Ovary (tissue), 7 donors: ENCODE measurements at regions not wholly inside any gene's neighbourhood (a gene's known extent, or its start where the extent isn't known, plus 50 kb on each side); places are given as distances from the start of the nearest gene placed in this dataset.
A peak's percentile ranks its signal among the peaks of the same experiment; 100 is the strongest.

Experiments used
- DNase-seq, 5 donors: peaks; one replicate each; pipeline ENCODE4 v3.0.0-alpha.2; 2019 to 2020
- H3K27ac ChIP-seq, 2 donors: fragments of 200-600 bp; one replicate each; pipeline versions ENCODE4 v1.5.1 to v1.8.0; 2019 to 2022
- H3K27me3 ChIP-seq: fragments of 200-600 bp; one replicate; pipeline ENCODE4 v1.8.0; 2022
- H3K36me3 ChIP-seq: fragments of 200-600 bp; sonication (generic); one replicate; pipeline ENCODE4 v1.5.1; 2019
- H3K4me1 ChIP-seq: one replicate; pipeline ENCODE4 v1.8.1; 2013; ENCODE audit warnings: mild to moderate bottlenecking, moderate library complexity; ENCODE audit not compliant: insufficient read depth
- H3K4me3 ChIP-seq: fragments of 200-600 bp; sonication (generic); one replicate; pipeline ENCODE4 v1.5.1; 2017
- H3K9me3 ChIP-seq, 2 donors: fragments of 200-600 bp in 1 of 2; sonication (generic) in 1 of 2; one replicate each; pipeline versions ENCODE4 v1.5.1 to v1.8.1; 2013 to 2019; ENCODE audit warnings: mild to moderate bottlenecking in 1 of 2, moderate library complexity in 1 of 2
- EP300 ChIP-seq: sonication (generic); formaldehyde crosslinking; IDR thresholded peaks from one replicate; pipeline ENCODE4 v1.6.1; 2017; ENCODE audit warnings: antibody characterized with exemption
- POLR2A ChIP-seq: fragments of 450-650 bp; IDR thresholded peaks from one replicate; pipeline ENCODE4 v1.6.1; 2017; ENCODE audit warnings: antibody characterized with exemption, mild to moderate bottlenecking, moderate library complexity
- WGBS, 3 donors: extraction: QIAGEN DNeasy Blood & Tissue Kit in 1 of 3; methylation state at CpG; one replicate each; pipeline versions ENCODE4 v1.1.5 to v1.1.7; 2013 to 2017; 5-methylcytosine and 5-hydroxymethylcytosine counted together
- intact Hi-C, 4 donors: fragments of 100-400 bp; cut with DNase I; formaldehyde crosslinking; loops; one replicate each; pipeline versions ENCODE4 v1.11.0 to v1.15.1; 2022 to 2023
- TF ChIP-seq, protein P1 (sequence below), 3 donors: fragments of 450-650 bp in 2 of 3; fragments of 200-600 bp in 1 of 3; IDR thresholded peaks; one replicate each; pipeline versions ENCODE4 v1.5.1 to v1.8.0; 2016 to 2022; ENCODE audit warnings: antibody characterized with exemption in 3 of 3, mild to moderate bottlenecking in 1 of 3
- donor health status: DM: no; HTN: no; CAD: no; lungs with moderate emphysema.
- donor health status: DM: no; HTN: no; CAD: no.
- donor health status: Bipolar disorder and iron deficiency.
- donor health status: DM: no; HTN: no; CAD: no.
- donor health status: DM: yes; HTN: yes; CAD: no.

- Histone ChIP-seq H3K36me3 (no peaks in the 10 kb centered on the region), H3K4me3 (no peak overlapping the region), H3K9me3 (no peaks in the 10 kb centered on the region), H3K4me1 (peaks cover 3% of the 10 kb centered on the region), H3K27me3 (no peaks in the 10 kb centered on the region), H3K27ac (no peak overlapping the region)
- intact Hi-C loops: no loop called here
- WGBS, 3 donors: 85 to 89% (median 88%) methylated on average over 14 of the region's 14 CpGs
- no peak for DNase-seq
- TF ChIP-seq, protein P1, sequence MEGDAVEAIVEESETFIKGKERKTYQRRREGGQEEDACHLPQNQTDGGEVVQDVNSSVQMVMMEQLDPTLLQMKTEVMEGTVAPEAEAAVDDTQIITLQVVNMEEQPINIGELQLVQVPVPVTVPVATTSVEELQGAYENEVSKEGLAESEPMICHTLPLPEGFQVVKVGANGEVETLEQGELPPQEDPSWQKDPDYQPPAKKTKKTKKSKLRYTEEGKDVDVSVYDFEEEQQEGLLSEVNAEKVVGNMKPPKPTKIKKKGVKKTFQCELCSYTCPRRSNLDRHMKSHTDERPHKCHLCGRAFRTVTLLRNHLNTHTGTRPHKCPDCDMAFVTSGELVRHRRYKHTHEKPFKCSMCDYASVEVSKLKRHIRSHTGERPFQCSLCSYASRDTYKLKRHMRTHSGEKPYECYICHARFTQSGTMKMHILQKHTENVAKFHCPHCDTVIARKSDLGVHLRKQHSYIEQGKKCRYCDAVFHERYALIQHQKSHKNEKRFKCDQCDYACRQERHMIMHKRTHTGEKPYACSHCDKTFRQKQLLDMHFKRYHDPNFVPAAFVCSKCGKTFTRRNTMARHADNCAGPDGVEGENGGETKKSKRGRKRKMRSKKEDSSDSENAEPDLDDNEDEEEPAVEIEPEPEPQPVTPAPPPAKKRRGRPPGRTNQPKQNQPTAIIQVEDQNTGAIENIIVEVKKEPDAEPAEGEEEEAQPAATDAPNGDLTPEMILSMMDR (IDR thresholded peaks at IDR 0.05): no peak
- TF ChIP-seq POLR2A: no peak
- no peak for TF ChIP-seq EP300
These were observed 159.3 kb upstream of the NR2F2 start for GRCh38 chr15:96170979-96171739.

DNA sequence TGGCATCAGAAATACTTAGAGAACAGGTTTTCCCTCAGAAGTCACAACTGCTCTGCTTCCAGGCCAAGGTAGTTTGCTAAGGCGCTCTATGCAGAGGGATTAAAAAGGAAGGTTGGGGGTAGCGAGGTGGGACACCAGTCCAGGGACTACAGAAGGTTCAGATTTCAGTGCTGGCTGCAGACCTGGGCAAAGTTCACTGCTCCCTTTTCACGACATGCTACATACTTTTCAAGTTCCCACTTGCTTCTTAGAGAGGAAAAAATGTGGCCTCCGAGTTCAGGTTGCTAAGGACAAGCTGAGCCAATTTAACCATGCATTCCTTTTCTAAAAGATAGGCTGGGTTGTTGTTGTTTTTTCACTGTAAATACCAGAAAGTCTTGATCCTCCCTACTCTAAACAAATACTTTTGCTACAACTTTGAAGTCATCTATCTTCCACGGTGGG, 158.6 kb upstream of the NR2F2 start:
- H3K9me3 ChIP-seq: no peaks in the 10 kb centered on the region

GRCh38 chr15:96172417-96172816, 158.1 kb upstream of the NR2F2 start:
- Histone ChIP-seq H3K36me3 (no peaks in the 10 kb centered on the region), H3K27me3 (no peaks in the 10 kb centered on the region), H3K9me3 (no peaks in the 10 kb centered on the region), H3K4me1 (peaks cover 3% of the 10 kb centered on the region), H3K4me3 (no peak overlapping the region), H3K27ac (no peak overlapping the region)
- TF ChIP-seq, protein P1 (IDR thresholded peaks at IDR 0.05): no peak
- TF ChIP-seq POLR2A (no peak), EP300 (no peak)
- intact Hi-C loops: no loop called here
- DNase-seq: no peak
- 40 to 43% (median 42%) methylated on average over 6 of the region's 6 CpGs for WGBS, 3 donors

More for the DNA sequence above, 158.6 kb upstream of the NR2F2 start:
- Histone ChIP-seq H3K27ac (peak overlapping the region in 1 of 2 donors; percentile 19), H3K4me3 (no peak overlapping the region), H3K4me1 (peaks cover 3% of the 10 kb centered on the region), H3K36me3 (no peaks in the 10 kb centered on the region), H3K27me3 (no peaks in the 10 kb centered on the region)
- no peak for DNase-seq
- TF ChIP-seq EP300 (no peak), POLR2A (no peak)
- TF ChIP-seq, protein P1 (IDR thresholded peaks at IDR 0.05): no peak
- WGBS, 3 donors: 23 to 31% (median 23%) methylated on average over 5 of the region's 5 CpGs
- intact Hi-C loops: no loop called here

DNA sequence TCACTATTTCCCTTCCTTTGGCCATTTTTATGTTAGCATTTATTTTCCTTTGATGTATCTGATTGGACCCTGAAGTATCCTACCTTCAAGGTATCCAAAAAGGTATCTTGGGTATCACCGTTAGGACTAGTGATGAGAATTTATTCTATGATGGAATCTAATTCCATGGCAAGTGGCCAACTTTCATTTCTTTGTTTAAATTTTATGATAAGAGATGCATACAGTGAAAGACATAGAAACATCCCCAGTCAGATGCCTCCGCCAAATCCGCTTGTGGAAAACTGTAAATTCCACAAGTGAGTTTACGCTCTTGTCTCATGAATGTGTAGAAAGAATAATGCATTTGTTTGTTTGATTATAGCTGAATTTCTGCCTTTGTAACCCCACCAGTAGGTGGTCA, 153.7 kb upstream of the NR2F2 start:
- Histone ChIP-seq H3K4me1 (peaks cover 16% of the 10 kb centered on the region), H3K27ac (no peak overlapping the region), H3K9me3 (no peaks in the 10 kb centered on the region), H3K4me3 (no peak overlapping the region), H3K36me3 (no peaks in the 10 kb centered on the region), H3K27me3 (no peaks in the 10 kb centered on the region)
- no peak for TF ChIP-seq EP300
- TF ChIP-seq, protein P1 (IDR thresholded peaks at IDR 0.05): no peak
- TF ChIP-seq POLR2A: no peak
- 96 to 98% (median 96%) methylated on average over 4 of the region's 4 CpGs for WGBS, 3 donors
- intact Hi-C loops: no loop called here
- no peak for DNase-seq
